K562 (cell line): ENCODE measurements at regions not wholly inside any gene's neighbourhood (a gene's known extent, or its start where the extent isn't known, plus 50 kb on each side); places are given as distances from the start of the nearest gene placed in this dataset.

ENCODE experiments used
- ATAC-seq: fragments of 200-7000 bp; cut with Tn5 transposase; 3 replicates; pipeline ENCODE4 v1.9.1; 2020; ENCODE audit warnings: moderate library complexity
- BruUV-seq: library from RNA; stranded (reverse); fragments of 400-500 nt; replicated peaks from 2 replicates; lab custom pipeline; 2021; lab: Mats Ljungman, UMichigan
- CTCF ChIA-PET: fragments of 300-600 bp; formaldehyde crosslinking; extraction: SDS; loops from one replicate; lab custom pipeline; 2021; ENCODE audit warnings: low intra/inter-chr PET ratio; lab: Yijun Ruan, JAX
- POLR2A ChIA-PET: fragments of 300-600, 350-650 bp; sonication (Branson Sonifier 250); formaldehyde crosslinking; extraction: SDS; loops from one replicate; lab custom pipeline; 2021; ENCODE audit warnings: antibody characterized with exemption, inconsistent platforms; lab: Yijun Ruan, JAX
- DNase-seq, 4 experiments: peaks; one replicate each; pipeline versions ENCODE4 v3.0.0 to v3.0.0-alpha.2; 2011 to 2018; ENCODE audit warnings: low spot score in 3 of 4, mixed read lengths in 3 of 4; ENCODE audit errors: extremely low read depth in 1 of 4
- FAIRE-seq: peaks from 2 replicates; lab custom pipeline; 2011; peaks lifted over from hg19 to GRCh38; lab: Jason Lieb, UNC
- H2AFZ ChIP-seq: 2 replicates; pipeline ENCODE4 v1.6.0; 2011; ENCODE audit warnings: low read depth, low read length, control low read depth, inconsistent platforms
- H3K27ac ChIP-seq: fragments of 200-600 bp; 3 replicates; pipeline ENCODE4 v1.8.0; 2011; ENCODE audit warnings: low read depth, mild to moderate bottlenecking, control low read depth, inconsistent platforms, low read length, moderate library complexity, mixed read lengths; ENCODE audit errors: extremely low read depth
- H3K27me3 ChIP-seq, 2 experiments: fragments of 300-600 bp in 1 of 2; 2 replicates in 1 of 2; 3 replicates in 1 of 2; pipeline versions ENCODE4 v1.6.0 to v1.8.0; 2011; ENCODE audit warnings: inconsistent platforms in 2 of 2, low read length in 2 of 2, mild to moderate bottlenecking in 1 of 2, mixed read lengths in 1 of 2, moderate library complexity in 1 of 2; ENCODE audit not compliant: control insufficient read depth in 2 of 2, insufficient read depth in 2 of 2
- H3K36me3 ChIP-seq: fragments of 300-600 bp; 3 replicates; pipeline ENCODE4 v1.8.0; 2011; ENCODE audit warnings: mild to moderate bottlenecking, low read length, inconsistent platforms; ENCODE audit not compliant: control insufficient read depth, insufficient read depth
- H3K4me1 ChIP-seq, 2 experiments: fragments of 200-600 bp in 1 of 2; replicated peaks in 1 of 2; 2 replicates in 1 of 2; 3 replicates in 1 of 2; pipeline versions ENCODE4 v1.5.1 to v1.8.0; 2011; ENCODE audit warnings: inconsistent platforms in 2 of 2, low read length in 2 of 2, mild to moderate bottlenecking in 1 of 2, mixed read lengths in 1 of 2, moderate library complexity in 1 of 2; ENCODE audit not compliant: control insufficient read depth in 2 of 2, insufficient read depth in 2 of 2
- H3K4me2 ChIP-seq: 2 replicates; pipeline ENCODE4 v1.6.1; 2011; ENCODE audit warnings: low read length, control low read depth, inconsistent platforms, mixed read lengths; ENCODE audit not compliant: insufficient read depth
- H3K4me3 ChIP-seq: fragments of 200-600 bp; sonication (generic), shearing (Covaris generic); 2 replicates; pipeline ENCODE4 v1.5.1; 2016; ENCODE audit warnings: control low read depth, inconsistent platforms
- H3K79me2 ChIP-seq: fragments of 200-600 bp; 3 replicates; pipeline ENCODE4 v1.8.0; 2011; ENCODE audit warnings: low read length, inconsistent platforms; ENCODE audit not compliant: control insufficient read depth, insufficient read depth
- H3K9ac ChIP-seq, 2 experiments: 2 replicates each; pipeline versions ENCODE4 v1.6.0 to v1.6.1; 2011; ENCODE audit warnings: low read depth in 2 of 2, low read length in 2 of 2, control low read depth in 1 of 2, inconsistent platforms in 1 of 2, mild to moderate bottlenecking in 1 of 2, mixed read lengths in 1 of 2; ENCODE audit not compliant: insufficient read depth in 1 of 2
- H3K9me1 ChIP-seq: one replicate; pipeline ENCODE4 v1.6.0; 2011; ENCODE audit warnings: inconsistent platforms, mild to moderate bottlenecking, low read length, moderate library complexity; ENCODE audit not compliant: control insufficient read depth, insufficient read depth
- H3K9me3 ChIP-seq: replicated peaks from 2 replicates; pipeline ENCODE4 v1.5.1; 2011; ENCODE audit warnings: low read depth, low read length, inconsistent platforms; ENCODE audit not compliant: control insufficient read depth, insufficient read depth
- H4K20me1 ChIP-seq: replicated peaks from 2 replicates; pipeline ENCODE4 v1.6.1; 2011; ENCODE audit warnings: low read length, inconsistent platforms, mixed read lengths; ENCODE audit not compliant: control insufficient read depth, insufficient read depth
- ARID1B ChIP-seq: fragments of 450-650 bp; IDR thresholded peaks from 2 replicates; pipeline ENCODE4 v1.6.1; 2016; ENCODE audit warnings: antibody characterized with exemption, mild to moderate bottlenecking, inconsistent platforms
- ARNT ChIP-seq, 2 experiments: fragments of 450-650 bp; IDR thresholded peaks; 2 replicates each; pipeline ENCODE4 v1.6.1; 2016; ENCODE audit warnings: mild to moderate bottlenecking in 1 of 2
- BCOR ChIP-seq: fragments of 450-650 bp; IDR thresholded peaks from 2 replicates; pipeline ENCODE4 v1.6.1; 2016
- BHLHE40 ChIP-seq: IDR thresholded peaks from 2 replicates; pipeline ENCODE4 v1.6.1; 2011; ENCODE audit warnings: low read length, improper control_type of control experiment
- CBFA2T2 ChIP-seq: fragments of 450-650 bp; conservative IDR thresholded peaks from 2 replicates; pipeline ENCODE4 v1.6.1; 2017; ENCODE audit warnings: mild to moderate bottlenecking
- MTA2 ChIP-seq: fragments of 450-650 bp; IDR thresholded peaks from 2 replicates; pipeline ENCODE4 v1.6.1; 2016; ENCODE audit warnings: low read depth
- NCOR1 ChIP-seq: fragments of 450-650 bp; IDR thresholded peaks from 2 replicates; pipeline ENCODE4 v1.6.1; 2016; ENCODE audit warnings: mild to moderate bottlenecking, moderate library complexity
- NFIC ChIP-seq: fragments of 450-650 bp; IDR thresholded peaks from 2 replicates; pipeline ENCODE4 v1.6.1; 2017; ENCODE audit warnings: mild to moderate bottlenecking, inconsistent platforms
- SMARCA4 ChIP-seq: fragments of 450-650 bp; IDR thresholded peaks from 2 replicates; pipeline ENCODE4 v1.6.1; 2016
- ZBTB34 ChIP-seq: fragments of 250-450 bp; sonication (Bioruptor Pico); IDR thresholded peaks from 2 replicates; pipeline ENCODE4 v1.8.0; 2021; ENCODE audit warnings: mild to moderate bottlenecking, moderate library complexity
- ZBTB7A ChIP-seq: IDR thresholded peaks from 2 replicates; pipeline ENCODE4 v1.6.1; 2011; ENCODE audit warnings: low read depth, mild to moderate bottlenecking, low read length, moderate library complexity, borderline replicate concordance; ENCODE audit not compliant: control insufficient read depth
- ZNF76 ChIP-seq: fragments of 250-450 bp; sonication (Bioruptor Pico); IDR thresholded peaks from 2 replicates; pipeline ENCODE4 v1.4.0; 2020; ENCODE audit warnings: mild to moderate bottlenecking, moderate library complexity, borderline replicate concordance
- WGBS: fragments of 100-300 bp; shearing (Covaris generic); methylation state at CpG from one replicate; pipeline ENCODE4 v1.1.6; 2016; ENCODE audit warnings: low coverage, mixed read lengths; ENCODE audit not compliant: insufficient coverage; ENCODE audit errors: missing lambda C conversion rate; 5-methylcytosine and 5-hydroxymethylcytosine counted together
- in situ Hi-C: fragments of 300-500 bp; cut with MboI; formaldehyde crosslinking; loops from 4 replicates; pipeline ENCODE4 v1.15.0; 2018; ENCODE audit warnings: inconsistent platforms, mixed read lengths
- intact Hi-C: fragments of 100-400 bp; cut with micrococcal nuclease; formaldehyde crosslinking; loops from 2 replicates; pipeline ENCODE4 v1.14.2; 2022

DNA sequence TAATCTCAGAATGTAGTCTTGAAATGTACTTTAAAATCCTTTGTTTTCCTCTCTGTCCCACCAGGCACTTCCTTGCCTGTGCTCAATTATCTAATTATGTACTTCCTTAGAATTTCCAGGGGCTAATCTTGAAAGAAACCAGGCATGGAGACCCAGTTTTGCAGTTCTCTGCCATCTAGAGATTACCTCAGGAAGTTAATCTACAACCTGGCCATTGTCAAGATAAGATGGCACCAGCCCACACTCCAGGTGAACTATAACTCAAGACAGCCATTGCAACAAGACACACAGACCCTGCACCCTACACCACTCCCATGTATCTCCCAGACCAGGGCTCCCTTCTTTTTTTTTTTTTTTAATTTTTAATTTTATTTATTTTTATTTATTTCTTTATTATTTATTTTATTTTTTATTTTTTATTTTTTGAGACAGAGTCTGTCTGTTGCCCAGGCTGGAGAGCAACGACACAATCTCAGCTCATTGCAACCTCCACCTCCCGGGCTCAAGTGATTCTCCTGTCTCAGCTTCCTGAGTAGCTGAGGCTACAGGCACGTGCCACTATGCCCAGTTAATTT is 85.9 kb upstream of the TRIM24 start (continued):
- TF ChIP-seq ZBTB34 (CRISPR knock-in tag) (no peak), MTA2 (peak; percentile 40; the same call in 1 of the 2 replicates), NCOR1 (peak; percentile 69), BCOR (no peak), ZNF76 (CRISPR knock-in tag) (no peak), CBFA2T2 (peak; percentile 87), BHLHE40 (0 out of 2 replicates have a peak, but pooled peaks have one; percentile 4), ARID1B (peak; percentile 81), NFIC (peak; percentile 63), SMARCA4 (0 out of 2 replicates have a peak, but pooled peaks have one; percentile 30)

DNA sequence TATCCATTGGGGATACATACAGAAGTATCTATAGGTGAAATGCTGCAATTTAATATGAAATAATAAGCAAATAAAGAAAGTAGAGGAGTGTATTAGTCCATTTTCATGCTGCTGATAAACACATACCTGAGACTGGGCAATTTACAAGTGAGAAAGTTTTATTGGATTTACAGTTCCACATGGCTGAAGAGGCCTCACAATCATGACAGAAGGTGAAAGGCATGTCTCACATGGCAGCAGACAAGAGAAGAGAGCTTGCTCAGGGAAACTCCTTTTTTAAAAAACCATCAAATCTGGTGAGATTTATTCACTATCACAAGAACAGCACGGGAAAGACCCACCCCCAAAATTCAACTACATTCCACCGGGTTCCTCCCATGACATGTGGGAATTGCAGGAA is 82.8 kb upstream of the TRIM24 start:
- DNase-seq: no peak
- TF ChIP-seq ARNT (IDR thresholded peaks at IDR 0.05) (no peak), ZBTB7A (no peak)
- WGBS: 22% methylated on average over 2 of the region's 2 CpGs
- Histone ChIP-seq H3K9me1 (no peaks in the 10 kb centered on the region), H3K9ac (no peak overlapping the region), H3K27me3 (no peaks in the 10 kb centered on the region), H2AFZ (no peak overlapping the region), H3K79me2 (no peaks in the 10 kb centered on the region), H3K27ac (no peak overlapping the region), H3K4me3 (no peak overlapping the region), H3K9me3 (no peaks in the 10 kb centered on the region), H3K4me1 (peaks cover 3% of the 10 kb centered on the region in 2 experiments; a peak in 3 of 5 replicates), H3K36me3 (no peaks in the 10 kb centered on the region), H4K20me1 (no peaks in the 10 kb centered on the region), H3K4me2 (no peak overlapping the region)
- no TSS peak for BruUV-seq
- in situ Hi-C loops (no loop called here), intact Hi-C loops (no loop called here)
- ChIA-PET POLR2A (no interaction called here), CTCF (no interaction called here)
- ATAC-seq: no peak
- FAIRE-seq: no peak
